ENCODE measurements at regions not wholly inside any gene's neighbourhood (a gene's known extent, or its start where the extent isn't known, plus 50 kb on each side); places are given as distances from the start of the nearest gene placed in this dataset.

GRCh38 chr18:60755134-60755533, 382.6 kb upstream of the MC4R start:
- Histone ChIP-seq H3K23me2 (ENCODE audit: insufficient read length, low read depth, low read length, poor library complexity, severe bottlenecking) (no peaks in the 10 kb centered on the region), H3K4me1 (ENCODE audit: insufficient read depth, low read length) (no peaks in the 10 kb centered on the region), H3K4me2 (ENCODE audit: insufficient read depth, insufficient read length, low read length) (no peak overlapping the region), H3K27me3 (ENCODE audit: insufficient read depth, low read length) (no peaks in the 10 kb centered on the region), H2BK120ac (ENCODE audit: low read depth, low read length, poor library complexity, severe bottlenecking) (no peak overlapping the region), H3K56ac (ENCODE audit: insufficient read length, low read depth, low read length) (no peak overlapping the region), H3K18ac (ENCODE audit: insufficient read length, low read depth, low read length) (no peak overlapping the region), H2AFZ (ENCODE audit: low read length) (no peak overlapping the region), H4K20me1 (ENCODE audit: control insufficient read depth, insufficient read depth, insufficient read length) (no peaks in the 10 kb centered on the region), H4K5ac (ENCODE audit: insufficient read length, low read depth, low read length) (no peak overlapping the region), H3K79me1 (ENCODE audit: insufficient read depth, low read depth, low read length, poor library complexity, severe bottlenecking) (no peaks in the 10 kb centered on the region), H2BK12ac (ENCODE audit: insufficient read length, low read depth, low read length) (no peak overlapping the region), H3K4ac (ENCODE audit: low read depth, low read length) (no peak overlapping the region), H3K27ac (ENCODE audit: insufficient read length, low read depth, low read length) (no peak overlapping the region), H2BK15ac (ENCODE audit: low read depth, low read length) (no peak overlapping the region), H4K91ac (ENCODE audit: insufficient read length, low read depth, low read length) (no peak overlapping the region), H4K8ac (replicated peaks; ENCODE audit: insufficient read length, low read depth, low read length) (no peak overlapping the region), H3K23ac (ENCODE audit: insufficient read length, low read depth, low read length) (no peak overlapping the region), H3K14ac (ENCODE audit: insufficient read depth, low read length) (no peak overlapping the region), H3K79me2 (ENCODE audit: insufficient read depth, low read length) (no peaks in the 10 kb centered on the region), H3T11ph (ENCODE audit: low read length) (no peak overlapping the region), H2BK5ac (ENCODE audit: insufficient read length, low read length) (no peak overlapping the region), H3K9ac (ENCODE audit: extremely low read depth, insufficient read length, low read length) (no peak overlapping the region), H3K9me3 (ENCODE audit: control insufficient read depth, low read depth, low read length) (no peaks in the 10 kb centered on the region), H2BK20ac (ENCODE audit: low read depth, low read length, poor library complexity, severe bottlenecking) (no peak overlapping the region), H2AK5ac (ENCODE audit: insufficient read length, low read length) (no peak overlapping the region)
- Mint-ChIP-seq H3K4me1 (no peaks in the 10 kb centered on the region), H3K9me3 (no peaks in the 10 kb centered on the region), H3K27me3 (ENCODE audit: low read depth) (peaks cover 6% of the 10 kb centered on the region; the same call in 1 of the 2 replicates), H3K36me3 (ENCODE audit: insufficient read depth in 1 of 3, low read depth in 3 of 3) (no peaks in the 10 kb centered on the region), H3K27ac (no peak overlapping the region), H3K4me3 (no peak overlapping the region)
- TF ChIP-seq CTCF (conservative IDR thresholded peaks at IDR 0.05), result no peak
- DNase-seq, result no peak
- WGBS (ENCODE audit: extremely low coverage, insufficient read length, low lambda C conversion rate), result no CpG with 5 or more reads among the region's 5 CpGs
